Endothelial cell of umbilical vein (primary cell): ENCODE measurements at regions not wholly inside any gene's neighbourhood (a gene's known extent, or its start where the extent isn't known, plus 50 kb on each side); places are given as distances from the start of the nearest gene placed in this dataset.

Experiments
- BruUV-seq: library from RNA; stranded (reverse); fragments of 400-500 nt; replicated peaks from 2 replicates; lab custom pipeline; 2021; lab: Mats Ljungman, UMichigan
- CTCF ChIA-PET: fragments of 300-600, 350-600 bp; sonication (Branson Sonifier 250); formaldehyde crosslinking; loops from one replicate; lab custom pipeline; 2021; ENCODE audit warnings: antibody characterized with exemption, inconsistent platforms; lab: Charles Lee
- POLR2A ChIA-PET: fragments of 300-600, 350-600 bp; sonication (Branson Sonifier 250); formaldehyde crosslinking; loops from one replicate; lab custom pipeline; 2021; ENCODE audit warnings: antibody characterized with exemption, inconsistent platforms; lab: Charles Lee
- DNase-seq: peaks from one replicate; pipeline ENCODE4 v3.0.0-alpha.2; 2011; ENCODE audit warnings: low read depth, low spot score
- FAIRE-seq: peaks from 2 replicates; lab custom pipeline; 2011; peaks lifted over from hg19 to GRCh38; lab: Jason Lieb, UNC
- H2AFZ ChIP-seq: 2 replicates; pipeline ENCODE4 v1.6.0; 2012; ENCODE audit warnings: low read depth, low read length, control low read depth, inconsistent platforms
- H3K27ac ChIP-seq: 2 replicates; pipeline ENCODE4 v1.5.1; 2011; ENCODE audit warnings: low read depth, mild to moderate bottlenecking, control low read depth, low read length, moderate library complexity; ENCODE audit not compliant: insufficient read depth
- H3K27me3 ChIP-seq, 2 experiments: 2 replicates each; pipeline versions ENCODE4 v1.6.0 to v1.6.1; 2011; ENCODE audit warnings: low read length in 2 of 2, mixed read lengths in 1 of 2; ENCODE audit not compliant: control insufficient read depth in 2 of 2, insufficient read depth in 2 of 2
- H3K36me3 ChIP-seq, 2 experiments: 2 replicates in 1 of 2; 3 replicates in 1 of 2; pipeline ENCODE4 v1.5.1; 2011; ENCODE audit warnings: low read length in 2 of 2, mild to moderate bottlenecking in 1 of 2, moderate library complexity in 1 of 2; ENCODE audit not compliant: control insufficient read depth in 2 of 2, insufficient read depth in 2 of 2; ENCODE audit errors: extremely low read depth in 1 of 2
- H3K4me1 ChIP-seq: 3 replicates; pipeline ENCODE4 v1.5.1; 2011; ENCODE audit warnings: mild to moderate bottlenecking, low read length; ENCODE audit not compliant: control insufficient read depth, insufficient read depth; ENCODE audit errors: extremely low read depth
- H3K4me2 ChIP-seq: 2 replicates; pipeline ENCODE4 v1.6.1; 2011; ENCODE audit warnings: low read length, control low read depth, mixed read lengths; ENCODE audit not compliant: insufficient read depth
- H3K4me3 ChIP-seq, 3 experiments: fragments of 200-600 bp in 1 of 3; sonication (generic), shearing (Covaris generic) in 1 of 3; replicated peaks in 1 of 3; 2 replicates each; pipeline ENCODE4 v1.5.1; 2011 to 2016; ENCODE audit warnings: control low read depth in 3 of 3, low read length in 3 of 3, mild to moderate bottlenecking in 2 of 3, inconsistent platforms in 1 of 3, low read depth in 1 of 3, moderate library complexity in 1 of 3; ENCODE audit not compliant: insufficient read depth in 1 of 3
- H3K79me2 ChIP-seq: 2 replicates; pipeline ENCODE4 v1.6.0; 2012; ENCODE audit warnings: low read length, inconsistent platforms; ENCODE audit not compliant: control insufficient read depth, insufficient read depth
- H3K9ac ChIP-seq: replicated peaks from 2 replicates; pipeline ENCODE3; 2011; ENCODE audit warnings: low read length, control low read depth; ENCODE audit not compliant: insufficient read depth; ENCODE audit errors: extremely low read depth
- H3K9me1 ChIP-seq: replicated peaks from 3 replicates; pipeline ENCODE4 v1.6.0; 2011; ENCODE audit warnings: mild to moderate bottlenecking, low read length; ENCODE audit not compliant: control insufficient read depth, insufficient read depth; ENCODE audit errors: extremely low read depth
- H3K9me3 ChIP-seq: replicated peaks from 2 replicates; pipeline ENCODE4 v1.5.1; 2012; ENCODE audit warnings: low read length, inconsistent platforms; ENCODE audit not compliant: control insufficient read depth, insufficient read depth
- H4K20me1 ChIP-seq: replicated peaks from 2 replicates; pipeline ENCODE3; 2011; ENCODE audit warnings: mild to moderate bottlenecking, low read length; ENCODE audit not compliant: control insufficient read depth, insufficient read depth; ENCODE audit errors: extremely low read depth
- CTCF ChIP-seq, 2 donors: IDR thresholded peaks; 1 replicate in 1 of 2; 2 replicates in 1 of 2; pipeline ENCODE4 v1.5.1; 2011; ENCODE audit warnings: low read length in 2 of 2, mild to moderate bottlenecking in 2 of 2, moderate library complexity in 2 of 2, control low read depth in 1 of 2, inconsistent platforms in 1 of 2, low read depth in 1 of 2; ENCODE audit not compliant: insufficient read depth in 1 of 2; ENCODE audit errors: extremely low read depth in 1 of 2
- EZH2 ChIP-seq: IDR thresholded peaks from 2 replicates; pipeline ENCODE4 v1.6.1; 2012; ENCODE audit warnings: borderline replicate concordance, low read depth, mild to moderate bottlenecking, moderate library complexity, low read length, inconsistent platforms; ENCODE audit not compliant: severe bottlenecking
- FOS ChIP-seq: IDR thresholded peaks from 2 replicates; pipeline ENCODE4 v1.6.1; 2011; ENCODE audit warnings: mild to moderate bottlenecking, low read length, moderate library complexity, borderline replicate concordance; ENCODE audit not compliant: insufficient read depth
- GATA2 ChIP-seq: IDR thresholded peaks from 2 replicates; pipeline ENCODE4 v1.7.0; 2011; ENCODE audit warnings: low read depth, mild to moderate bottlenecking, moderate library complexity, mixed read lengths, low read length; ENCODE audit not compliant: insufficient read length, insufficient read depth
- JUN ChIP-seq: IDR thresholded peaks from 2 replicates; pipeline ENCODE4 v1.6.1; 2011; ENCODE audit warnings: borderline replicate concordance, low read depth; ENCODE audit not compliant: insufficient read length, insufficient read depth
- MAX ChIP-seq: IDR thresholded peaks from 2 replicates; pipeline ENCODE4 v1.6.1; 2011; ENCODE audit not compliant: insufficient read depth, insufficient read length
- MYC ChIP-seq: IDR thresholded peaks from one replicate; pipeline ENCODE4 v1.6.1; 2011; ENCODE audit warnings: mild to moderate bottlenecking, low read depth, low read length
- POLR2AphosphoS5 ChIP-seq: IDR thresholded peaks from 2 replicates; pipeline ENCODE4 v1.6.1; 2012; ENCODE audit warnings: low read depth, mild to moderate bottlenecking, control low read depth, low read length, moderate library complexity; ENCODE audit not compliant: insufficient read depth
- dilution Hi-C: fragments of 300-500 bp; cut with MboI; formaldehyde crosslinking; loops from one replicate; pipeline ENCODE4 v1.15.0; 2019; ENCODE audit warnings: low sequenced_read_pairs; ENCODE audit not compliant: extremely low pct_ligation_motif_present
- intact Hi-C: fragments of 100-400 bp; cut with micrococcal nuclease; formaldehyde crosslinking; loops from one replicate; pipeline ENCODE4 v1.10.0; 2022

DNA sequence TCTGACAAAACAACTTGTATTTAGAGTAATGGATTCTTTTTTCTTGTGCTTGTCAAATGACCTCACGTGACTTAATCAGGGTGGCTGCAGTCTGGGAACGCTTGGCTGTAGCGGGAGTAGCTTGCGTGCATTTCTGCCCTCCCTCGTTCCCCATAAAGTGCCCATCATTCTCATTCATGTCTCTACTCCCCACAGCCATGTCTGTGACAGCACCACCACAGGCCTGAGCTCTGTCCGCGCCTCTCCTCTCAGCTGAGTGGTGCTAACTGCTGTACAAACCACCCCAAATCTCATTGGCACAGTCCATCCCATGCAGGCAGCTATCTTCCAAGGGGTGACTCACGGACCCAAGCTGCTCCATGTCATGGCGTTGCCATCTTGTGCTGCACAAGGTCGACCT, 161.7 kb downstream of the TSN start:
- Histone ChIP-seq H3K9ac (no peak overlapping the region), H3K79me2 (no peaks in the 10 kb centered on the region), H3K36me3 (no peaks in the 10 kb centered on the region), H3K9me1 (no peaks in the 10 kb centered on the region), H3K27ac (no peak overlapping the region), H3K4me3 (no peak overlapping the region), H3K27me3 (no peaks in the 10 kb centered on the region), H3K9me3 (no peaks in the 10 kb centered on the region), H3K4me2 (no peak overlapping the region), H2AFZ (no peak overlapping the region), H4K20me1 (no peaks in the 10 kb centered on the region), H3K4me1 (no peaks in the 10 kb centered on the region)
- FAIRE-seq, result no peak
- BruUV-seq, result no TSS peak
- TF ChIP-seq CTCF (IDR thresholded peaks at IDR 0.05; ENCODE audit: extremely low read depth in 1 of 2, insufficient read depth in 1 of 2, low read depth in 1 of 2, low read length in 2 of 2) (no peak), MYC (no peak), POLR2AphosphoS5 (no peak), GATA2 (no peak), JUN (no peak), FOS (no peak), MAX (no peak), EZH2 (no peak)
- intact Hi-C loops, result no loop called here
- POLR2A ChIA-PET, result no interaction called here
- dilution Hi-C loops, result no loop called here
- CTCF ChIA-PET, result no interaction called here
- DNase-seq, result no peak
